Glomerular endothelial cell (primary cell): ENCODE measurements at regions not wholly inside any gene's neighbourhood (a gene's known extent, or its start where the extent isn't known, plus 50 kb on each side); places are given as distances from the start of the nearest gene placed in this dataset.

ENCODE experiments used
- DNase-seq: peaks from one replicate; pipeline ENCODE4 v3.0.0-alpha.2; 2011; ENCODE audit warnings: low read depth, low spot score; ENCODE audit errors: extremely low read depth

GRCh38 chr2:62447411-62447810 lies 58.6 kb downstream of the TMEM17 start:
- DNase-seq = no peak

GRCh38 chr2:62446491-62446890 lies 59.5 kb downstream of the TMEM17 start:
- DNase-seq = no peak

- DNase-seq = no peak
Observed at GRCh38 chr2:62443886-62444285, 62.1 kb downstream of the TMEM17 start.

DNA sequence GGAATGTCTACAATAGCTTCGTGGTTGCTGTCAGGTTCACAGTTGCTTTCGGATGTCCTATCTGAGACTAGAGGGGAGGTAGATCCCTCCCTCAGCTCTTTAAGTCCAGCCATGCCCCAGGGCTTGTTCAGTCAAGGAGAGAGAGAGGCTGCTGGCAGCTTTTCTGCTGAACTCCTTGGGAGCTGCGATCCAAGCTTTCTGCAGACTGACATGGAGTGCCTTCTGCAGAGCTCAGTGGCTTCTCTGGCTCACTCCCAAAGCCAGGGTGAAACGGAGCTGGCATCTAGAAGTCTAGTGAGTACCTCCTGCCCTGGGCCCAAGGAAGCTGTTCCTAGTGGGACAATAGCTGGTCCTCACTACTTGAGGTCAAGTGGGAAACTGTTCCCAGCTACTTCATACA lies 62.5 kb downstream of the TMEM17 start:
- no peak for DNase-seq

DNA sequence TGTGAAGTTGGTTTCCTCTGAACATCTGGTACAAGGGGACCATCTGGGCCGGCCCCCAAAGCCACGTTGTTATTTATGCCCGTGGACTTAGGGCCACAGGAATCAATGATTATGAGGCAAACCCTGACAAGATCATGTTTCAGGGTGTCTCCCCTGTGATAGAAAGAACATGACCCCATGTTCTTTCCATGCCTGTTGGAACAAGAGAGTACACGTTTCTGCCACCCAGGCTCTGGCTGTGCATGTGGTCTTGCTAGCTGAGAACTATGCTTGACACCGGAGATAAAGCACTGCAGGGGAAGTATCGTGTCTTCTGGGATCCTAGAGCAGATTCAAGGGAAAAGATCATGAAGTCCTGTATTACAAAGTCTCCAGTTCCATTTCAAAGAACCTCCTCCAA lies 64.2 kb downstream of the TMEM17 start:
- no peak for DNase-seq

DNA sequence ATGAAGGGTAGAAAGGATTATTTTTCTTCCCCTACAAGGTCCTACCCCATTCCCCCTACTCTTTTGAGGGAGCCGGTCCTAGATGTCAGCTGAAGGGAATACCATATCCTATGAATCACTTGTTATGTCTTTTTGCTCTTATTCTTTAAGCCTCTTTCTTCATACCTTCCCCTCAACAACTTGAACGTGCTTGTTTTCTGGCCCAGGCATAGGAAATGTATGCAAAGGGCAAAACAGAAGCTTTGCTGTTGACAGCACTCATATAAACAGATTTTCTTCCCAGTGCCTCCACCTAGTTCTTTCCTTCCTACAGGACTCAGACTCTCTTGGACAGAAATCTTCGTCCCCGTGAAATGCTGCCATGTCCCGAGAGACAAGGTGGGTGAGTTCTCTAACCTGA lies 64.6 kb downstream of the TMEM17 start:
- no peak for DNase-seq

DNA sequence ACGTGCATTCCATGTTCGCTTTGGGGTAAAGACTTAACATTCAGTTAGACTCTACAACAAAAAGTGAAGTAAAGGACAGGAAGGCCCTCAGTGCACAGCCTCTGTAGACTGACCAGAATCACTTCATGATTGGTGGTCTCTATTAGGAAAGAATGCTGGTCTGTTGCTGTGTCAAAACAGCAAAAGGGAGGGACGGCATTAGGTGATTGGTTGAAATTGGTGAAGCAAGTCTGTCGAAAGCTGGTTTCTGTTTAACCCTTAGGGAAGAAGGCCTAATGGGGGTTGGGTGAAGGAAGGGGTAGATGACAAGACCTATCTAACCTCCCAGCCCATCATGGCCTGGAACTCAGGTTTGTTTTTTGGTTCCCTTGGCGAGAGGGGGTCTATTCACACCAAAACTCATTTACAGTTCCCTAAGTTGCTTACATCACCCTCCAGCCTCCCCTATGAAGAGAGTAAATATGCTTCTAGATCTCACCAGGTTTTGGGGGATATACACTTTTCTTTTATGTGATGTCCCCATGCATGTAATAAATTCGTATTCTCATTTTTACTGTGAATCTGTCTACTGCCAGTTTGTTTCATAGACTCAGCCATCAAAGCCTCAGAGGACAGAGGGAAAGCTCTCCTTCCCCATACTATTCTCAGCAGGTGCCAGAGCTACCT lies 65.6 kb downstream of the TMEM17 start:
- no peak for DNase-seq

- DNase-seq = no peak
Observed at GRCh38 chr2:62439425-62439824, 66.6 kb downstream of the TMEM17 start.

DNA sequence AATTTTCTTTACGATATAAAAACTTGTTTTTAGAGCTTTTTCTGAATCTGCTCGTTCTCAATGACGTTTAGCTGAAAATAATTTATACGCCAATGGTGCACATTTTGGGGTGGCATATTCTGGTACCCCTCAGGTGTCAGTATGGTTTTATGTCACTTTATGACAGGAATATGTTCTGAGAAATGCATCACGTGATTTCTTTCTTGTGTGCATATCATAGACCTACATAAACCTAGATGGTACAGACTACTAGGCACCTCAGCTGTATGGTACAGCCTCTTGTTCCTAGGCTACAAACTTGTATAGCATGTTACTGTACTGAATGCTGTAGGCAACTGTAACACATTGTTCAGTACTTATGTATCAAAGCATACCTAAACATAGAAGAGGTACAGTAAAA lies 68.2 kb downstream of the TMEM17 start:
- no peak for DNase-seq

DNA sequence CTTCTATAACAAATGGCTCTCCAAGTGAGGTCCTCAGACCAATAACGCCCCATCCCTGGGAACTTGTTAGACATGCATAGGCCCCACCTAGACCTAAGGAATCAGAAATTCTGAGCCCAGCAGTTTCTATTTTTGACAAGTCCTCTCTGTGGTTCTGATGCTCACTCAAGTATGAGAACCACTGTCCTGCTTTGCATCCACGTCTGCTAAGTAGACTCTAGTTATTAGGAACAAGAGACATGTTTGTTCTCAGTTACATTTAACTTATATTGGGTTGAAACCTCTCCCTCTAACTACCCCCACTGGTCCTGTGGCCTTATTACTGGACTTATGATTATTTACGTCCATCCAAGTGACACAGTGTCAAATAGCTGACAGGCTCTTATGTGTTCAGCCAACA lies 70.3 kb downstream of the TMEM17 start:
- DNase-seq = no peak

DNA sequence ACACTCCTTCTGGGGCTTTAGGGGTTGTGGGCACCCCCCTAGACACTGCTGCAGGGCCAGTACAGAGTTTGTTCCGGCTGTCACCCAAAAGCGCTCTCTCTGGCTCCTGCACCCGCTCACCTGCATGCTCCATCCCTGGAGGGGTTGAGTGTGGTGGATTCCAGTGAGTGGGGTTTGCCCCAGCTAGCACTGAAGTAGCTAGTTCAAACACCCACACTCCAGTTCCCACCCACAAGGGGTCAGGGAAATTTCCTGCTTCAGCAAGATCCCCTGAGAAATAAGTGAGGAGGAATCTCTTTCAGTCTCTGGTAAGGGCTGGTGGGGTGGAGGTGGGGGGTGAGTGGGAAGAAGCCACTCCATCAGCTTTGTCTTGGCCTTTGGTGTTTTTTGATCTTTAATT lies 73.6 kb downstream of the TMEM17 start:
- no peak for DNase-seq

DNA sequence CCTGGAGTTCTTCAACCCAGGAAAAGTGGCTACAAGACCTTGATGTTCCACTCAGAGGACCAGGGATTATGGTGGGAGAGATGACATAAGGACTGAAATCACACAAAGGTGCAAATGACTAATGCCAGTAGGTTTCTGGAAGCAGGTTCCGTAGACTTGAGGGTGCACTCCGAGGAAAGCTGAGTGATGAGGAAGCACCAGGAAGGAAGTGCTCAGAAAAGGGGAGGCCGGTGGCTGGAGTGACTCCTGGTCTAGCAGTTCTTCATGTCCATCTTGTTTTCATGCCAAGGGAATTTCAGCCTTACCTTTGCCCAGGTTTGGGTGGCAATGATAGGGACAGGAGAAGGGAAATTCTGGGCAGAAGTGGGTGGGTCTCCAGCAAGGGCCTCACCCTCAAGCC lies 74.5 kb downstream of the TMEM17 start:
- no peak for DNase-seq

DNA sequence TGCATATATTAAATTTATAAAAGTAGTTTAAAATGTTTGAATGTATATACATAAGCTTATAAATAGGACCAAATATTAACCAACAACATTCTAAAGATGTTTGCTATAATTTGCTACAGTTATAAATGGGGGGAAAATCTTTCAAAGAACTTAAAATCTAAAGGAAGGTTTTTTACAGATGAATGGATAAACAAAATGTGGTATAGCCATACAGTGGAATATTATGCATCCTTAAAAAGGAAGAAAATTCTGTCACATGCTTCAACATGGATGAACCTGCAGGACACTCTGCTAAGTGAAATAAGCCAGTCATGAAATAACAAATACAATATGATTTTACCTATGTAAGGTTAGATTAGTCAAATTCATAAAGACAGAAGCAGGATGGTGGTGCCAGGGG lies 75.8 kb downstream of the TMEM17 start:
- no peak for DNase-seq

DNA sequence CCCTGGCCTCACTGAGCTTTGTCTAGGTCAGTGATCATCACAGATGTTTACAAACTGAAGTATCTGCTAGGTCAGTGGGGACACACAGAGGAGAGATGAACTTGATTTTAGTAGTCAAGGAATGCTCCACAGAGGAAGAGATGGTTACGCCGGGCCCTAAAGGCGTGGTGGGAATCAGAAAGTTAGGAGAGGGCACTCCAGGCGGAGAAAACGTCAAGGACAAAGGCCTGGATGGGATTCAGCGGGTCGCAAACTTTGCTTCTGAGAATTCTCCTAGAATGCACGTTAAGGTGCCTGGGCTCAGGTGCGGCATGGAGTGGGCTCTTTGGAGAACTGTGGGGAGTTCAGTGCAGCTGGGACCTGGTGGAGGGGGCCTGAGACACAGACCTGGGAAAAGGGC lies 78.8 kb downstream of the TMEM17 start:
- no peak for DNase-seq

DNA sequence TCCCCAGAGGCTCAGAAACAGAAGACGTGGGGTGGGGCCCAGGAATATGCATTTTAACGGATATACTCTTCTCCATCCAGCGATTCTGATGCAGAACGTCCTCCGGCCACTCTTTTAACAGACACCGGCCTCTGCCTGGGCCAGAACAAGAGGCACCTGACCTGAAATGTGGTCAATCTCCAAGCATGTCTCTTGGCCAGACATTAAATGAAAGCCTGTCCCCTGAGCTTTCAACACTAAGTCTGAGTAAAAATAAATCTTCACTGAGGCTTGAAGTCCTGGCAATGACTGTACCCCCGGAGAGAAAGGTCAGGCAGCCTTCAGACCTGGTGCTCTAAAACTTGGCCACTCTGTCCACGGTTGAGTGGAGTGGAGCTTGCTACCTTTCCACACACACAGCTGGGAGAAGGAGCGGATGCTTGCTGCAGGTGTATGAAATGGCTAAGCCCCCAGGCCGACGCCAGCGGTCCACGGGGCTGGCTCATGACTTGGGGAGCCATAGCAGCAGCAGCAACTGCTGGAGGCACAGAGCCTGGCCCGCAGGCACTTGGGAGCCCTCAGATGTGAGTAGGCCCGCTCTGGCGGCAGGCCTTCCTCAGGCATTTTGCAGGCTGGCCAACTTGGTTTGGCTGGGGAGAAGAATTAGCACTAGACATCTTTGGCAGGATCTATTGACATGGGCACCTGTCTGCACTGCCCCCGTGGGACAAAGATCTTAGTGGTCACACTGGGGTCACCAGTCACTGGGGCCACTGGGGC lies 79.7 kb downstream of the TMEM17 start:
- no peak for DNase-seq

DNA sequence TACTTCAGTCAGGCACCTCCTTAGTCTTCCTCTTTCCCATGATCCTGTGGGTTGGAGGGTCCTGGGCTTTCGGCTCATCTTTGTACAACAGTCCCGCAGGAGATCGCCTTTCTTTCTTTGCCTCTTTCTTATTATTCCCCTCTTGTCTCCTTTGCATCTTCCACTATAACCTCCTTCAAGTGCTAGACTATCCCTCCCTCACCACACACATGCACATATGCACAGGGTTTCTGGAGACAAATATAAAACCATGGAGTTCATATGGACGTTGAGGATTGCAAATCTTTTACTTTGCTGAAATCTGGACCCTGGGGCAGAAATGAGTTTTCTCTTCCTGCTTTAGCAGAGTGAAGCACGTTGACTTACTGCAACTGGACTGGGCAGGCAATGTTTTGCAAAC lies 80.3 kb downstream of the TMEM17 start:
- no peak for DNase-seq

GRCh38 chr2:62424899-62425298 lies 81.1 kb downstream of the TMEM17 start:
- DNase-seq = no peak

DNA sequence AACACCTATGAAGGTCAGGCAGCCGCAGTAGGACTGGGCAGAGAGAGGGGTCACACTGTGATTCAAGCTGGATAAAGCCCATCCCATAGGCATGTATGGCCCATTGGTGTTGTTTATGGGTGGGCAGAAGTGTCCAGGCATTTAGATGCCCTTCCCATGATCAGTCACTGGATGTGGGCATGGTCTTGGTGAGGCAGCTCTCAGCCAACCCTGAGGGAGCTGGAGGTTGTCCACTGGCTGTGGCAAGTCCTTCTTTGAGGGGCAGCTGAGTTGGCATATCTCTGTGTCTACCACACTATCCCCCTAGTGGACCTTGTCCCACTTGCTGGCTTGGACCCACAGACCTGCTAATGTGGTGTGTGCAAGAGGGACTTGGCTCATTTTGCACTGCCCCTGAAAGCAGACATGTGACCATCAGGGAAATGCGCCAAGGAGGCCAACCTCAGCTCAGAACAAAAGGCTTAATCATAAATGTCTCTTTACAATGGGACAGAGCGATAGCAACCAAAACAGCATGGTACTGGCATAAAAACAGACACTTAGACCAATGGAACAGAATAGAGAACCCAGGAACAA lies 82.0 kb downstream of the TMEM17 start:
- DNase-seq = no peak

- DNase-seq = no peak
Observed at GRCh38 chr2:62423235-62423634, 82.8 kb downstream of the TMEM17 start.

DNA sequence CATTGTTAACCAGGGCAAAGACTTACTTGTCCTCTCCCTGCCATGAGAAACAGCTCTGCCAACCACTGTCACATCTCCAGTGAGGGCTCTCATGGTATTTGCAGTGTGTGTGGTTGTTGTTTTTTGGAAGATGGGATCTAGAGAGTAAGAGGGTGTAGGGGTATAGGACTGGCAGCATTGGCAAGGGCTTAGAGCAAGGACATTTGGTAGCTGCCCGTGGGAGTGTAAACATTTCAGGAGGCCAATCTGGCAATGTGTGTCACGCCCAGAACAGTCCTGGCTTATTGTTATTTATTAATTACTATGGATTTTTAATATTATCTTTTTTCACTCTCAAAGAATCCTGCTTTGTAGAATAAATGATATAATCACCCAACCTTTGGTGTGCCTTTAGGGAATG lies 90.5 kb downstream of the TMEM17 start:
- DNase-seq = no peak

DNA sequence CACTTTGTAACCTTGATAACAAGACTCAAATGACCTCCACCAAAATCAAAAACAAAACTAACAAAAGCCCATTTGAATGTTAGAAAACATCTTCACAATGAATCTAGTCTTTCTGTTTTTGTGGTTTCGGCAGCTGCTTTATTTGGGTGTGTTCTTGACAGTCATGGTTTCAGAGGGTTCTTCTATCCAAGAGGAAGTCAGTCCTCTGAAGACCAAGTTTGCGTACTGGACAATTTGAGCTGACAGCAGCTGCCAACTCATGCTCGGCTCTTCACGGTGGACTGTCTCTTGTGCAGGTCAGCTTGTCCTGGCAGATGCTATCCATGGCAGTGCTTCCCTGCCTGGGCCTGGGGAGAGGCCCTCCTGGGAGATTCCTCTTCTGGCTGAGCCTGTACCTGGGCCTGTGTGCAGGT lies 91.0 kb downstream of the TMEM17 start:
- no peak for DNase-seq

DNA sequence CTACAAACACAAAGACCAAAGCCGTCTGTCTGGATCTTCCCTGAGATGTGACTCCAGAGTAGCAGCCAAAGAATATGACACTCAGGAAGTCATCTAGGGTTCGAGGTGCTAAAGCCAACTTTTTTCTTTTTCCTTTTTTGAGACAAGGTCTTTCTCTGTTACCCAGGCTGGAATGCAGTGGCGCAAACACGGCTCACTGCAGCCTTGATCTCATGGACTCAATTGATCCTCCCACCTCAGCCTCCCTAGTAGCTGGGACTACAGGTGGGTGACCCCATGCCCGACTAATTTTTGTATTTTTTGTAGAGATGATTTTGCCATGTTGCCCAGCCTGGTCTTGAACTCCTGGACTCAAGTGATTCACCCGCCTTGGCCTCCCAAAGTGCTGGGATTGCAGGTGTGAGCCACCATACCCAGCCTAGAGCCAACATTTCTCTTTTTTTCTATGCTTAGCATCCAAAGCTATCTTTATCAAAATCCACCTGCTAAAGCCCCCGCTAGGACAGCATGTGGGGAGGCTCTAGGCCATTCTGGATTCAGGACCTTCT lies 92.8 kb downstream of the TMEM17 start:
- DNase-seq = no peak
